Heart left ventricle (tissue), 16 donors: ENCODE measurements at regions not wholly inside any gene's neighbourhood (a gene's known extent, or its start where the extent isn't known, plus 50 kb on each side); places are given as distances from the start of the nearest gene placed in this dataset.
A peak's percentile ranks its signal among the peaks of the same experiment; 100 is the strongest.

Experiments
- ATAC-seq, 4 donors: fragments of 200-7000 bp; cut with Tn5 transposase; one replicate each; pipeline ENCODE4 v1.9.1; 2020 to 2022; ENCODE audit warnings: moderate library complexity in 4 of 4, mild to moderate bottlenecking in 3 of 4, moderate number of reproducible peaks in 1 of 4
- DNase-seq, 5 donors: peaks; one replicate each; pipeline ENCODE4 v3.0.0-alpha.2; 2020
- H3K27ac ChIP-seq, 12 donors: fragments of 200-600 bp; sonication (generic) in 4 of 12; one replicate each; pipeline versions ENCODE4 v1.5.0 to v1.8.0; 2016 to 2022; ENCODE audit warnings: mild to moderate bottlenecking in 2 of 12
- H3K27me3 ChIP-seq, 9 donors: fragments of 200-600 bp; sonication (generic) in 2 of 9; one replicate each; pipeline versions ENCODE4 v1.5.1 to v1.8.0; 2016 to 2022; ENCODE audit warnings: mild to moderate bottlenecking in 3 of 9
- H3K36me3 ChIP-seq, 9 donors: fragments of 200-600 bp; sonication (generic) in 2 of 9; one replicate each; pipeline versions ENCODE4 v1.5.0 to v1.8.0; 2018 to 2022; ENCODE audit warnings: mild to moderate bottlenecking in 2 of 9
- H3K4me1 ChIP-seq, 12 donors: fragments of 200-600 bp; sonication (generic) in 4 of 12; one replicate each; pipeline versions ENCODE4 v1.5.0 to v1.8.0; 2016 to 2022; ENCODE audit warnings: mild to moderate bottlenecking in 3 of 12
- H3K4me3 ChIP-seq, 12 donors: fragments of 200-600 bp; sonication (generic) in 4 of 12; one replicate each; pipeline versions ENCODE4 v1.5.0 to v1.8.0; 2017 to 2022; ENCODE audit warnings: mild to moderate bottlenecking in 9 of 12, moderate library complexity in 4 of 12
- H3K9me3 ChIP-seq, 12 donors: fragments of 200-600 bp; sonication (generic) in 4 of 12; one replicate each; pipeline versions ENCODE4 v1.5.0 to v1.8.0; 2016 to 2022; ENCODE audit warnings: mild to moderate bottlenecking in 1 of 12
- POLR2A ChIP-seq, 2 donors: fragments of 450-650 bp; IDR thresholded peaks; one replicate each; pipeline ENCODE4 v1.6.1; 2017; ENCODE audit warnings: antibody characterized with exemption in 2 of 2, mild to moderate bottlenecking in 2 of 2, moderate library complexity in 2 of 2
- WGBS, 4 donors: extraction: QIAGEN DNeasy Blood & Tissue Kit in 2 of 4; methylation state at CpG; one replicate each; pipeline versions ENCODE4 v1.1.5 to v1.1.7; 2013 to 2018; 5-methylcytosine and 5-hydroxymethylcytosine counted together
- intact Hi-C, 10 donors: fragments of 100-400 bp; cut with DNase I; formaldehyde crosslinking; loops; one replicate each; pipeline versions ENCODE4 v1.11.1 to v1.14.2; 2022
- TF ChIP-seq, protein P1 (sequence below), 12 donors: fragments of 200-600 bp; sonication (generic) in 4 of 12; IDR thresholded peaks; one replicate each; pipeline versions ENCODE4 v1.5.0 to v1.8.0; 2018 to 2022; ENCODE audit warnings: antibody characterized with exemption in 12 of 12, mild to moderate bottlenecking in 5 of 12
- donor health status: ischemic (EF 13 %, LVEDD 7.1; RV severe dilation, severe dysfunction).
- donor health status: healthy with polysubstance abuse.
- donor health status: DM: no; HTN: yes; CAD: no.
- donor health status: DM: no; HTN: no; CAD: no.
- donor health status: ischemic (EF 25% LVEDD 6.9; RV normal size, moderate dysfunction).
- donor health status: ischemic (EF 25% LVEDD 5.7; RV mildly dilated, moderate dysfunction).
- donor health status: healthy.
- donor health status: DM: yes; HTN: yes; CAD: no.
- donor health status: ischemic (EF 35%, LVEDD 5.7; RV mildly dilated, moderate dysfunction).
- donor health status: nonischemic (EF 11% LVEDD 7.7; RV severe dilation, severe dysfunction).
- donor health status: DM: yes; HTN: yes; CAD: no.
- donor health status: PGD.
- donor health status: ischemic (EF 29% LVEDD 5.4; RV normal size, mild dysfunction).
- donor health status: nonischemic (EF 23%, LVEDD 6.1; RV moderate dilation, normal function).

DNA sequence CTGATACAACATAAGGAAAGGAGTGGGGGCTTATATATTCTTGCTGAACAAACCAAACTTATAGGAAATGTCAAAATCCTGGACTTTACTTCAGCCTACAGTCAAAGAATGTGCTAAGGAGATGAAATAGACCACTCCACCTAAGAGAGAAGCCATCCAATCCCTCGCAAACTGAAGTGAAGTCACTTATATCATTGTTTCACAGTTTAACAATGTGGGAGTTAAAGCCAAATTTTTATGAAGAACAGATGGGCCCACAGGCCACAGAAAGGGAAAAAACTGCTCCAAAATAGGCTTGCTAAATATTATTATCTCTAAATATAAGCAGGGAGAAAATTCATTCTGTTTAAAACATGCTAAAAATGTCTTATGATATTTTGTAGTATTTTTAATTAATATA lies 233.3 kb downstream of the GAS1 start:
- Histone ChIP-seq H3K4me1 (peaks cover 0 to 9% (median 0%) of the 10 kb centered on the region in 12 donors), H3K27me3 (no peaks in the 10 kb centered on the region), H3K36me3 (no peaks in the 10 kb centered on the region), H3K27ac (peak overlapping the region in 1 of 12 donors; percentile 18), H3K9me3 (no peaks in the 10 kb centered on the region), H3K4me3 (no peak overlapping the region)
- DNase-seq (no peak), ATAC-seq (peak in 1 of 4 donors; percentile 14)
- 72 to 84% (median 80%) methylated on average over 1 of the region's 1 CpG for WGBS, 4 donors
- TF ChIP-seq POLR2A (IDR thresholded peaks at IDR 0.05), result no peak
- intact Hi-C loops, result no loop called here

DNA sequence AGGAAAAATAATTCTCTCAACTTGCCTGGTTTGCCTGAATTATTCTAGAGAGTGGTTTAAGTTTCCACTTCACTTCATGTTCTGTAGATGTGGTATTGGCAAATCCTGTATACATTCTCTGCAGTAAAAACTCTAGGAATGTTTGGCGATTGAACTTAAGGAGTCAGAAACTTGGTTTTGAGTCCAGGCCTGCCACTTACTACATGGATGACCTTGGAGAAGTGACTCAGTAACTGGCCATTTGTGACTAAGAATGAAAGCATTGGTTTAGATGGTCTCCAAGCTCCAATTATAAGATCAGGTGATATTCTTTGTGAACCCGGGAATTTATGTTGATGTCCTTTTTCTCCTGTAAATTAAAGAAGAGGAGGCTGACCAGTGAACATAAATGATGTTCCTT lies 233.8 kb downstream of the GAS1 start:
- Histone ChIP-seq H3K27me3 (no peaks in the 10 kb centered on the region), H3K9me3 (no peaks in the 10 kb centered on the region), H3K4me3 (no peak overlapping the region), H3K4me1 (peaks cover 0 to 4% (median 0%) of the 10 kb centered on the region in 12 donors), H3K27ac (no peak overlapping the region), H3K36me3 (no peaks in the 10 kb centered on the region)
- intact Hi-C loops, result no loop called here
- 91 to 97% (median 93%) methylated on average over 2 of the region's 2 CpGs for WGBS, 4 donors
- TF ChIP-seq, protein P1, sequence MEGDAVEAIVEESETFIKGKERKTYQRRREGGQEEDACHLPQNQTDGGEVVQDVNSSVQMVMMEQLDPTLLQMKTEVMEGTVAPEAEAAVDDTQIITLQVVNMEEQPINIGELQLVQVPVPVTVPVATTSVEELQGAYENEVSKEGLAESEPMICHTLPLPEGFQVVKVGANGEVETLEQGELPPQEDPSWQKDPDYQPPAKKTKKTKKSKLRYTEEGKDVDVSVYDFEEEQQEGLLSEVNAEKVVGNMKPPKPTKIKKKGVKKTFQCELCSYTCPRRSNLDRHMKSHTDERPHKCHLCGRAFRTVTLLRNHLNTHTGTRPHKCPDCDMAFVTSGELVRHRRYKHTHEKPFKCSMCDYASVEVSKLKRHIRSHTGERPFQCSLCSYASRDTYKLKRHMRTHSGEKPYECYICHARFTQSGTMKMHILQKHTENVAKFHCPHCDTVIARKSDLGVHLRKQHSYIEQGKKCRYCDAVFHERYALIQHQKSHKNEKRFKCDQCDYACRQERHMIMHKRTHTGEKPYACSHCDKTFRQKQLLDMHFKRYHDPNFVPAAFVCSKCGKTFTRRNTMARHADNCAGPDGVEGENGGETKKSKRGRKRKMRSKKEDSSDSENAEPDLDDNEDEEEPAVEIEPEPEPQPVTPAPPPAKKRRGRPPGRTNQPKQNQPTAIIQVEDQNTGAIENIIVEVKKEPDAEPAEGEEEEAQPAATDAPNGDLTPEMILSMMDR (IDR thresholded peaks at IDR 0.05), result no peak
- no peak for TF ChIP-seq POLR2A (IDR thresholded peaks at IDR 0.05)
- no peak for ATAC-seq
- no peak for DNase-seq

DNA sequence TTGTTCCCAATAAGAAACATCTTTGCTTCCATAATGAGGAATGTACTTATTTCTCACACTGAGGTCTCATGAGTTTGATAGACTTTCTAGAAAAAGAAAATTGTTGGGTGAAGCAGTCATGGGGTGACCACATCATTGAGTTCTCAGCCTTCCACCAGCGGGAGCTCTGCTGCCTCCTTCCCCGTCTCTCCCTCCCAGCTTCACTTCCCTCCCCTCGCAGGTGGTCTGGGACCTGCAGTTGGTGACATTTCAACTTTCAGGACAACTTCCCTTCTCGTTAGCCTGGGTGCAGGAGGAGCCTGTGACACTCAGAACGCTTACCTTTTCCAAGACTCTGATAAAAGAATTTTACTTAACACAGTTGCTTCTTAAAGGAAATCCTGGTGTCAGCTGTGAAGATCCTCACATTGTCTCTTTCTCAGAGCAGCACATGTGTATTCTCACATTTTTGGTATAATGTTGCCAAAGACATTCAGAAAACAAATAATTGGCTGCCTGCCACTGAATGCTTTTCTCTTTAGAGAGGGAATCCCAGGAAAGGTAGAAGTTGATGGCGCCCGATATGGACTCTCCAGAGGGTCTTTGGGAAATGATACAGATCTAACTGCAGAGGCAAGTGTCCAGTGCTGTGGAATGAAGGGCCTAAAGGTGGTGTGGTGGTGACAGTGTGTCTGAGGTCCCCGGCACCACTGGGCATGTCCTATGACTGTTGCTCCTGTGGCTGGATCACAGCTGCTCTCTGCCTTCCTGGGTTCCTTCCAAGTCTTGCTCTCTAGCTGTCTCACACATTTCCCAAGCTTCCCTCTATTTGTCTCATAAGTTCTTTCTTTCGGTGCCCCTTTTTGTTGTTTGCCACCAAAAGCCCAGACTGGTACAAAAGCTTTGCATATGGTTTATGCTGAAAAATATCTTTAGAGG lies 238.1 kb downstream of the GAS1 start:
- intact Hi-C loops, result no loop called here
- Histone ChIP-seq H3K27ac (no peak overlapping the region), H3K36me3 (no peaks in the 10 kb centered on the region), H3K9me3 (no peaks in the 10 kb centered on the region), H3K4me3 (no peak overlapping the region), H3K27me3 (no peaks in the 10 kb centered on the region), H3K4me1 (peaks cover 0 to 5% (median 2%) of the 10 kb centered on the region in 12 donors)
- WGBS, 4 donors, result 62 to 73% (median 65%) methylated on average over 9 of the region's 9 CpGs
- no peak for DNase-seq
- no peak for TF ChIP-seq POLR2A (IDR thresholded peaks at IDR 0.05)
- peak in 1 of 4 donors; percentile 39 for ATAC-seq

DNA sequence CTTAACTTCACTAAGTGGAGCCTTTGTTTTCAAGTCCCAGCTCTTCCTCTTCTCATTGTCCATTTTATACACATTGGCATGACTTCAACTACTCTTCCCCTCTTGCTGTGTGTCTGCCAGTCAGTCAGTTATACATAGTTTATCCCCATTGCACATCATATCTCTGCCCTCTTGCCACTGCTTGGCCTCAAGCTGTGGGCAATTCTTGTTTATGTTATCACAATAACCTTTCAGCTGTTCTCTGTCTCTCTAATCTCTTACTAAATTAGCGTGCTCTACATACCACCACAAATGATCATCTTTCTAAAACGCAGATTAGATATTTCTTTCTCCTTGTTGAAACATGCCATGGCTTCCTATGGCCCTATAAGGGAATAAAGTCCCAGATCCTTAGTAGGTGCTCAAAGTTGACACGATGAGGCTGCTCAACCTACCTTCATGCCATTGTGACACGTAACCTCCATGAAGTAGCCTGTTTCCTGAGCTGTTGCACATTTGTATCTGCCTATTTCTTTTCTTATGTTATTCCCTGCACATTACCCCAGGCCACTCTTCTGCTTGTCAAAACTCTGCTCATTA lies 239.3 kb downstream of the GAS1 start:
- ATAC-seq (no peak), DNase-seq (no peak)
- H3K27me3 ChIP-seq, result no peaks in the 10 kb centered on the region
- 64 to 71% (median 68%) methylated on average over 4 of the region's 4 CpGs for WGBS, 4 donors
- H3K4me3 ChIP-seq, result no peak overlapping the region
- intact Hi-C loops, result no loop called here
- H3K27ac ChIP-seq, result no peak overlapping the region
- no peaks in the 10 kb centered on the region for H3K9me3 ChIP-seq
- TF ChIP-seq POLR2A (IDR thresholded peaks at IDR 0.05), result no peak
- no peaks in the 10 kb centered on the region for H3K36me3 ChIP-seq
- H3K4me1 ChIP-seq, result peaks cover 0 to 5% (median 2%) of the 10 kb centered on the region in 12 donors

DNA sequence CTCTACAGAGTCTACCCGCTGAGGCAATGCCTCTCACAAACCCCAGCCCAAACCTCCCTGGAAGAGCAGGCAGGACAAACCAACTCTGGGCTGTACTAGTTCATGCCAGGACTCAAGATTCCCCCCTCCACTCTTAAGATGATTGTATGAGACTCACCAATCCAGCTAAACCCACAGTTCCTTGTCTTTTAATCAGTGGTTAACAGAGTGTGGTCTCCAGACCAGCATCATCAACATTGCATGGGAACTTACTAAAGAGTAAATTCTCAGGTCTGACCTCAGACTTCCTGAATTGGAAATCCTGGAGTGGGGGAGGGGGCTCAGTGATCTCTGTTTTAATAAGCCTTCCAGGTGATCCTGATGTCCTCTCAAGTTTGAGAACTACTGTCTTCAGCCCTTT lies 240.9 kb downstream of the GAS1 start:
- no peaks in the 10 kb centered on the region for H3K27me3 ChIP-seq
- H3K9me3 ChIP-seq, result no peaks in the 10 kb centered on the region
- ATAC-seq, result no peak
- no peak overlapping the region for H3K27ac ChIP-seq
- peaks cover 0 to 5% (median 2%) of the 10 kb centered on the region in 12 donors for H3K4me1 ChIP-seq
- no peak for DNase-seq
- TF ChIP-seq POLR2A (IDR thresholded peaks at IDR 0.05), result no peak
- TF ChIP-seq, protein P1 (IDR thresholded peaks at IDR 0.05), result no peak
- no peak overlapping the region for H3K4me3 ChIP-seq
- intact Hi-C loops, result no loop called here
- 93 to 100% (median 99%) methylated on average over 1 of the region's 1 CpG for WGBS, 4 donors
- no peaks in the 10 kb centered on the region for H3K36me3 ChIP-seq
